ENCODE measurements at regions not wholly inside any gene's neighbourhood (a gene's known extent, or its start where the extent isn't known, plus 50 kb on each side); places are given as distances from the start of the nearest gene placed in this dataset.

- DNase-seq (ENCODE audit: low read depth) = no peak
Observed at GRCh38 chr2:66691031-66691965, 256.4 kb downstream of the MEIS1 start.

DNA sequence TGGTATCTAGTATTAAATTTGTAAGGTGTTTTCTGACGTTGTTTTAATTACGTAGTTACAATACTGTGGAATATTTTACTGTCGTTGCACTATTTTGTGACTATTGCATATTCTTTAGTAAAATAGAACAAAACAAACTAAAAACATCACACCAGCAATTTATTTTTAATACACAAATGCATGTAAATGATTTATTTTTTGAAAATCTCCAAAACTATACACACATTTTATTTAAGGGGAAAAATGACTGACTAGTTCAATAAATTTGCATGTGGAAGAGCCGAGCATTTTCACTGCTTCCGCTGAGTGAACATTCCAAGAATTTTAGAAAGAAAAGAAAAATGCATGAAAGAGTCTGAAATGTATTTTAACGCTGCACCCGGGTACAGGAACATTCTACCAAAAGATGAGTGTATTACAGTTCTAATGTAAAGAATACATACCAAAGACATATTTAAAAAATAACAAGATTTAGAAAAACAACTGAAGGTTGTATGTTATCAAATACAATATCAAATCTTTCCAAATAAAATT lies 257.7 kb downstream of the MEIS1 start:
- DNase-seq (ENCODE audit: low read depth) = no peak

- no peak for DNase-seq (ENCODE audit: low read depth)
Observed at GRCh38 chr2:66693076-66693965, 258.4 kb downstream of the MEIS1 start.

GRCh38 chr2:66694087-66694860 lies 259.3 kb downstream of the MEIS1 start:
- DNase-seq (ENCODE audit: low read depth) = no peak

DNA sequence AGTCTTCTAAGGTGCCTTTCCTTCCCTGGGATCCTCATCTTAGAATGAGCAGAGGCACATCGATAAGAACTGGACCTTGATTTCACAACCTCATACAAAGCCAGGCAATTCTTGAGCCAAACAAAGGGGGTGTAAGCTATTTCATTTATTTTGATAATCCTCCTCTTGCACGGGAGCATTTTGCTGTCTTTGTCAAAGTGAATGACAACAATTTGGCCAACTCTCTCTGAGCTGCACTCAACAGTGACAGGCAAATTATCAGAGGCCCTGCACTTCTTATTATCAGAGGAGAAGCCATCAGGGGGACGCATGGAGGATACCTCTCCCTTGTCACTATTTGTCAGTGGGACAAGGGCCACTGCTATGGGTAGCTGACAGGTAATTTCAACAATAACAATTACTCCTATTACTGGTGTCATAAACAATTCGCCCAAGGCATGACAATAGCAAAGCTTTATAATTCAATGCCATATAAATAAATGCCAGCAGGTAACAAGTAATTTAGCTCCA lies 260.4 kb downstream of the MEIS1 start:
- DNase-seq (ENCODE audit: low read depth) = no peak

DNA sequence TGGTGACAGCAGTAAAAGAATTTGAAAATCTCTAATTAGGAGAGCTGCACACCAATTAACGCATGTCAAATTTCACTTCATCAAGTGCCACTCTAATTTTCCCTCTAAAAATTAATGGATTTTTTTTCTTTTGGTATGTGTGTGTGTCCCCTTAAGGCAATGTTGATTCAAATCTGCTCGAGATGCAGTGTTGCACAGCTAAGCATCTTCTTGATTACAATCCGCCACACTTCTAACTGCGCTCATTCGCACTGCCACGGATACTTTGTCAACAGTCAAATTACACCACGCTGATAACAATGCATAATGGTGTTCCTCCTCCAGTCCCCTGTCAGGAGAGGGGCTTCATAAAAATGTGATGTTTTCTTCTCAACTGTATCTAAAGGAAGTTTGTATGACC lies 261.4 kb downstream of the MEIS1 start:
- DNase-seq (ENCODE audit: low read depth) = no peak

DNA sequence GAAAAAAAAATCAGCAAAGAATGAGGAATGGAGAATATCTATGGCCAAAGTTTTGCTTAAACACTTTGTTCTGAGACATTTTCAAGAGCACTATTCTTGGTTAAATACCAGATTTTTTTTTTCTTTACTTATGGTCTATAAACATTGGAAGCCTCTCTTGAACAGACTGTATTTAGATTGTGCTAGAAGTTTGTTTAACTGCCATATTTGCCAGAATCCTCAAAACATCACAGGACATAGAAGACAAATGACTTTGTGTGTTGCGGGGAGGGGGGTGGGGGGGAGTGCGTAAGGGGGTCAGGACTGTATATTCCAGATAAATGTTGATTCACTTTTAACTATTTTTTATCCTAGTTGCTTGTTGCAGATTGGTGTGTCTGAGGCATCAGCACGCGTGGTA lies 262.0 kb downstream of the MEIS1 start:
- no peak for DNase-seq (ENCODE audit: low read depth)

GRCh38 chr2:66697366-66697765 lies 262.4 kb downstream of the MEIS1 start:
- DNase-seq (ENCODE audit: low read depth) = no peak

DNA sequence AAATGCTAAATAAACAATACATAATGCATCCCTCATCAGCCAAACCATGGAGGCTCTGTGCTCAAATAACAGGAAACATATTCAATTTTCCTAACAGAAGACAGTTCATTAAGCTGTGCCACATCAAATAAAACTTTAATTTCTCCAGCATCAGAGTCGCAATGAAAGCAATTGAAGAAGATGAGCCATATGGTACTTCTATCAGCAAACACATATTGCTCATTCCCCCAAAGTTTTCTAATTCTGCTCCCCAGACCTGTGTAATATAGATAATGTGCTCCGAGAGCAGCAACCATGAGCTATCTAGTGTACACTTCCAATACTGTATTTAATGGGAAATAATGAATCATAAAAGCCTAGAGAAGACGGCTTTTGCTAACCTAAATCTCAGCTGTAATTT lies 263.2 kb downstream of the MEIS1 start:
- DNase-seq (ENCODE audit: low read depth) = no peak

DNA sequence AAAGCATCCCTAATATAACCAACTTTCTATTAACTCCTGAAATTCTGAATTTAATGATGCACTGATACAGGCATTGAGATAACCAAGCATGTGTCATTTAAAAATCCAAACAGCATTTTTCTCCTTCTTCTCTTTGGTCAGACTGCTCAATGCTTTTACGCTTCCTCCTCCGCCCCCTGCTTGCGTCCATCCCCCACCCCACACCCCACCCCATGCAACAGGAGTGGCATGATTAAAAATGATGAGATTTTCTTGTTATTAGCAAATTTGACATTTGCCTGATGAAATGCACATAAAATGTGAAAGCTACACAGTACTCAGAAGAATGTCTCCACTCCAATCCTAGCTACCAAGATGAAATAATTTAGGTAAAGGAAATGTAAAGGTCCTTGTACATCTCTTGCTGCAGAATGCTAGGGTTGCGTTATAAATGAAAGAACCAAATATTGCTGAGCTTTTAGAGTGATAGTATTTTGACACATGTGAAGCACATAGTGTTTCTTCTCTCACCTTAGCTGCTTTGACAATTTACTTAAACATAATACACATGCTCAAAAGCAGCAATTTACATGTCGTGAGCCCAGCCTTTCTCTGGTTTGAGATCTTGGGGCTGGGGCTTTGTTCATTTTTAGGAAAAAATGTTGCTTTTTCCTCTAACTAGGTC lies 263.8 kb downstream of the MEIS1 start:
- DNase-seq (ENCODE audit: low read depth) = no peak

DNA sequence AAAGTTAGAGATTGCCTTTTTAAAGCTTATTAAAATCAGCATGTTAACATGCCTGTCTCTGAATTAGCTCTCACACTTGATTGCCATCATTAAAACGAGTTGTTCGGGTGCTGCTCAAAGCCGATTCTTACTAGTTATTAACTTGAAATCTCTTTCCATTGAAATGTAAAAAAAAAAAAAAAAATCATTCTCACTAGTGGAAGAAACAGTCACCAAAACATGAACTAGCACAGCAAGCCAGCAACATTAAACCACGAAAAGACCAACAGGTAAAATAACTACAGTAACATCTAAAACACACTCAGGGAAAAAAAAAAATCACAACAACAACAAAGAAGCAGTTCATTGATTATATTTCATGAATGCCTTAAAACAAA lies 264.5 kb downstream of the MEIS1 start:
- DNase-seq (ENCODE audit: low read depth) = no peak

DNA sequence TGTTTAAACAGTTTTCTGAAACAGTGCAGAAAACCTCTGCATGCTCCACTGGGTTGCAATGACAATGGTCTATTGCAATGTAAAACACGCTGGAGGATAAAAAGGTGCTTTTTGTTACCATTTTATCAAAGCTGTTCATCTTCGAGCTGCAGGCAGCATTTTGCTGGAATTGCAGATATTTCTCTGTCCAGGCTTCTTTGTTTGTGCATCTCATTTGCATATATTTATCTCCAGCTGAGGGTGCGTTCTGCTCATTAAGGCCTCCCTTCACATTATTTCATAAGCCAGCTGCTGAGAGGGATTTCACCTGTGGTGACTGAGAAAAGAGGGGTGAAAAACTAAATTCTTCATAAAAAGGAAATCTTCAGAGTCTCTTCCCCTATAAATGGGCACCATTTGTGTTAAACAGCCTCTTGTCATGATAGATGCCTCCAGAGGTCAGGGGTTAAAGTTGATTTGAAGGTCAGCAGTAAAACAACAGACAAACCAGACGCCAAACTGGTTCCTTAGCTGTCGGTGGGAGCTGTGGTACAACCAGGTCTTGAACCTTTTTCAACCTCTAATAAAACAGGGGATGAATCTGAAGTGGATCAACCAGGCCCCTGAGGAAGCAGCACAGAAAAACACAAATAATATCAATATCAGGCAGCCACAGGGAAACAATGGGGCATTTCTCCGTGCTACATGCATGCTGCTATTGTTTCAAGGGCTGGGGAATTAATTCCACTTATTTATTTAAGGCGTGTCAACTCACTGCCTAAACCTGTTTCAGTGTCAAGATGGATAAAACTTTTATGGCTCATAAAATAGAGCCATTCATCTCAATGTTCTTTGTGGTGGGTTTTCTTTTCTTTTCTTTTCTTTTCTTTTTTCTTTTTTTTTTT lies 265.1 kb downstream of the MEIS1 start:
- DNase-seq (ENCODE audit: low read depth) = no peak

DNA sequence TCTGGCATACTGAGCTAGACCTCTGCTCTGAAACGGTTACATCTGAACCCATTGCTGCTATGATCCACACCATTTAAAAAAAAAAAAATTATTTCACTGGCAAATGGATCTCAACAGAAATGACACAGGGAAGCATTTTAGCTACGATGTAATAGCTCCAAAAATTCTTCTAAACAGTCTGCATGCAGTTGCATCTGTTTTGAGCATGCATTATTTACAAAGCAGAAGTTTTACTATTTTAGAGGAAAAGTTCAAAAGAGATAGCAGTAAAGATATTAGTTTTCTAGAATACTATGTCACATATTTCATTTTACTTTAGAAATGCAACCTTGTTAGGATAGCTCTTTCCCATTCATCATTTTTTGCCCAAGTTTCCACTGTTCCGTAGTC lies 265.7 kb downstream of the MEIS1 start:
- DNase-seq (ENCODE audit: low read depth) = no peak

GRCh38 chr2:66701251-66701650 lies 266.3 kb downstream of the MEIS1 start:
- DNase-seq (ENCODE audit: low read depth) = no peak

DNA sequence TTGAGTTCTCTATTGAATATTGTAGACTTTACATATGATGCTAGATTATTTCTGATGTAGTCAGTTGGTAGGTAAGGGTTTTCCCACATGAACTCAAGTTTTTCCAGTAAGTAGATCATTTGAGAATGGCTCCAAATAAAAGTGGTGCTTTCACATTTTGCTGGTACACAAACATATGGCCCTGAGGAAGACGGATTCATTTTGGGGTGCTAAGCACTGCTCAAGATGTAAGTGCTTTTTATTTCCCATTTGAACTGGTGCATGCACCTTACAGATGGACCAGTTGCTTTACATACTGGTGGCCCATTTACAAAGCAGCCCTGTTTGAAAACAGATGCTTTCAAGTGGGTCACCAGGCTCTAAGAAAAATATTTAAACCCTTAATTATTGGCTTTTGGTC lies 266.7 kb downstream of the MEIS1 start:
- DNase-seq (ENCODE audit: low read depth) = no peak

GRCh38 chr2:66702301-66702700 lies 267.4 kb downstream of the MEIS1 start:
- DNase-seq (ENCODE audit: low read depth) = no peak

- DNase-seq (ENCODE audit: low read depth) = no peak
Observed at GRCh38 chr2:66704786-66705185, 269.9 kb downstream of the MEIS1 start.

DNA sequence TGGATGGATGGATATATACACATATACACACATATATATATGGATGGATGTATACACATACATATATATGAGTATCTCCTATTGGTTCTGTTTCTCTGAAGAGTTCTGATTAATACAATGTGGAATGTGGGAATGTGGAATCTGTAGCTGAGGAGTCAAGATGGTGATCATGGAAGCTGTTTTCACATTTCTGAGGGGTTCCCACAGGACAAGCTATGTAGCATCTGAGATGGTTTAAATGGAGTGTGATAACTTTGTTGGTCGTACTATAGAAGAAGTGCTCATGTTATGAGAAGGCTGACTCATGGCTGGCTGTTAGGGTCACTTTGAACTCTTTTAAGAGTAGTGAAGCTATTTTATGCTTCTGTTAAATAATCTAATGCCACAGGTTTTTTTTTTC lies 279.7 kb downstream of the MEIS1 start:
- DNase-seq (ENCODE audit: low read depth) = no peak

DNA sequence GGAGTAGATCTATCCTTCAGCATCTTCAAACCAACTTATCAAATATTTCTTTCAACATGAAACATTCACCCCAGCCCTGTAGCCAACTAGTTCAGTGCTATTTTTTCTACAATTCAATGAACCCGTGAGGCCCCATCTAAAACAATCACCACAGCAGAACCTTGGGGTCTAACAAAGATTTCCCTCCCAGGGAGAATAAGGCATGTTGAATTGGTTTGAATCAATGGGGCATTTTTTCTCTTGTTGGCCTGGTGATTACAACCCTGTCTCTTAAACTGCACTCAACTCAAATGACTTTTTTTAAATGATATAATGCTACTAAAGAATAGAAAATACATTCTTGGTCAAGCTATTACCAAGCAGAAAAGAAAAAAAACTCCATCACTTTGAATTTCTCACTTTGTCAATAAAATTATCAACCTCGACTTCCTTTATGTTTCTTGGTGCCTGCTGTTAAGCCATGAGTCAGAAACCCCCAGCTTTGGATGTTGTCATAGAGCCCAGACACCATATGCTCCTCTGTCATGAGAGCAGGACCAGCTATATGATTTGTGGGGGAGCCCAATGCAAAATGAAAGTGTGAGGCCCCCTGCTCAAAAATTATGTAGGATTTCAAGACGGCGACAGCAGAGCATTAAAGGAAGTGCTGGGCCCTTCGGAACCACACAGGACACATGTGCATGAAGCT lies 282.4 kb downstream of the MEIS1 start:
- DNase-seq (ENCODE audit: low read depth) = peak; percentile 34
